ENCODE measurements at regions not wholly inside any gene's neighbourhood (a gene's known extent, or its start where the extent isn't known, plus 50 kb on each side); places are given as distances from the start of the nearest gene placed in this dataset.

DNA sequence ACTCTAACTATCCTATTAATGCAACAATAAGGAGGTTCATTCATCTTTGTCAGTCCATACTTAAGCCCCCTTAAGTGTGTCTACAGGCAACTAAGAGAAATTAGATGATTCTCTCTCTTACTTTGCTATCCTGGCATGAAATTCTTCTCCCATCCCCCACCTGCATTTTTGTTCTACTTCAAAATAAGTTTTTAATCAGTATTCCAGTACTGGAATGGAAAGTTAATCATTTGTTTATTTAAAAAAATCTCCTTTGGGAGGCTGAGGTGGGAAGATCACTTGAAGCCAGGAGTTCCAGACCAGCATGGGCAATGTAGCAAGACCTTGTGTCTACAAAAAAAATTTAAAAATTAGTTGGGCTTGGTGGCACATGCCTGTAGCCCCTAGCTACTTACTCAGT is 222.1 kb downstream of the MZT1 start:
- TF ChIP-seq EZH2phosphoT487 (conservative IDR thresholded peaks at IDR 0.05; ENCODE audit: low read length): no peak
- TF ChIP-seq, protein P1, sequence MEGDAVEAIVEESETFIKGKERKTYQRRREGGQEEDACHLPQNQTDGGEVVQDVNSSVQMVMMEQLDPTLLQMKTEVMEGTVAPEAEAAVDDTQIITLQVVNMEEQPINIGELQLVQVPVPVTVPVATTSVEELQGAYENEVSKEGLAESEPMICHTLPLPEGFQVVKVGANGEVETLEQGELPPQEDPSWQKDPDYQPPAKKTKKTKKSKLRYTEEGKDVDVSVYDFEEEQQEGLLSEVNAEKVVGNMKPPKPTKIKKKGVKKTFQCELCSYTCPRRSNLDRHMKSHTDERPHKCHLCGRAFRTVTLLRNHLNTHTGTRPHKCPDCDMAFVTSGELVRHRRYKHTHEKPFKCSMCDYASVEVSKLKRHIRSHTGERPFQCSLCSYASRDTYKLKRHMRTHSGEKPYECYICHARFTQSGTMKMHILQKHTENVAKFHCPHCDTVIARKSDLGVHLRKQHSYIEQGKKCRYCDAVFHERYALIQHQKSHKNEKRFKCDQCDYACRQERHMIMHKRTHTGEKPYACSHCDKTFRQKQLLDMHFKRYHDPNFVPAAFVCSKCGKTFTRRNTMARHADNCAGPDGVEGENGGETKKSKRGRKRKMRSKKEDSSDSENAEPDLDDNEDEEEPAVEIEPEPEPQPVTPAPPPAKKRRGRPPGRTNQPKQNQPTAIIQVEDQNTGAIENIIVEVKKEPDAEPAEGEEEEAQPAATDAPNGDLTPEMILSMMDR (IDR thresholded peaks at IDR 0.05; ENCODE audit: insufficient read depth, low read length, poor library complexity, severe bottlenecking): no peak

Data from SU-DHL-6 (cell line).